ENCODE measurements at regions not wholly inside any gene's neighbourhood (a gene's known extent, or its start where the extent isn't known, plus 50 kb on each side); places are given as distances from the start of the nearest gene placed in this dataset.

DNA sequence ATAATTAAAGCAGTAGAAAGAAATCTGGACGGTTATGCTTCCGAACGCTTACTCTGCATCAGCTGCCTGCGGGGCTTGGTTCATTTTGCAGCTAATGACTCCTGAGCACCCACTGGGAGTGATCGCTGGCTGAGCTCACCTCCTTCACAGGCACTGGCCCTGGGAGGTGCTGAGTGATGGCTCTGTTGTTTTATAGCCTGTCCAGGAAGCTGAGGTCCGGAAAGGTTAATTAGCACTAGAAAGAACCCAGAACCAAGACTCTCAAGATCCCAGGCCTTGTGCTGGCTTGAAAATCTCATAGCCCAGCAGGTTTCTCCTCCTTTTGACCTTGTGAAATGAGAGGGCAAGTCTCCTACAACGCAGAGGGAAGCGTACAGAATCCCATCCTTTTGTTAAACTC, 226.2 kb downstream of the AJAP1 start:
- POLR2A ChIA-PET = no interaction called here
- Mint-ChIP-seq H3K4me3 (no peak overlapping the region), H3K36me3 (ENCODE audit: low read depth) (no peaks in the 10 kb centered on the region)

GRCh38 chr1:4877426-4877825, 223.0 kb downstream of the AJAP1 start:
- Mint-ChIP-seq H3K4me3 (no peak overlapping the region), H3K4me1 (no peaks in the 10 kb centered on the region), H3K36me3 (ENCODE audit: low read depth) (no peaks in the 10 kb centered on the region), H3K27ac (no peak overlapping the region), H3K9me3 (no peaks in the 10 kb centered on the region), H3K27me3 (no peaks in the 10 kb centered on the region)
- POLR2A ChIA-PET = no interaction called here
- DNase-seq = no peak
- CTCF ChIA-PET = no interaction called here

More for the DNA sequence above, 226.2 kb downstream of the AJAP1 start:
- Mint-ChIP-seq H3K27me3 (no peaks in the 10 kb centered on the region), H3K4me1 (no peaks in the 10 kb centered on the region), H3K9me3 (no peaks in the 10 kb centered on the region), H3K27ac (no peak overlapping the region)
- CTCF ChIA-PET = no interaction called here
- DNase-seq = no peak

DNA sequence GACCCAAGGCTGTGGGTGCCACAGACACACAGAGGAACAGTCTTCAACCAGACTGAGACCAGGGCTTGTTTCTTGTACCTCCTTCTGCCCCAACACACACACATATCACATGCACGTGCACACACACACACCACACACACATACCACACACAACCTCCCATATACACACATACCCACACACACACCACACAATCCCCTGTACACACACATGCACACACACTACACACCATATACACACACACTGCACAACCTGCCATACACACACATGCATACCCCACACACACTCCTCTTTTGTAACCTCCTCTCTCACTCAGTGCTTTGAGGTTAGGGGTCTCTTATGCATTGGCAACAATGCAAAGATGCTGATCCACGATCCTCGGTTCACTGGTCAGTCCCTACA, 217.0 kb downstream of the AJAP1 start:
- no peaks in the 10 kb centered on the region for H3K9me3 Mint-ChIP-seq
- H3K4me1 Mint-ChIP-seq = no peaks in the 10 kb centered on the region
- CTCF ChIA-PET = no interaction called here
- no peak overlapping the region for H3K27ac Mint-ChIP-seq
- H3K36me3 Mint-ChIP-seq (ENCODE audit: low read depth) = no peaks in the 10 kb centered on the region
- no peak for DNase-seq
- H3K4me3 Mint-ChIP-seq = no peak overlapping the region
- POLR2A ChIA-PET = no interaction called here
- no peaks in the 10 kb centered on the region for H3K27me3 Mint-ChIP-seq

- POLR2A ChIA-PET = no interaction called here
- DNase-seq = no peak
- H3K4me1 Mint-ChIP-seq = no peaks in the 10 kb centered on the region
- no peaks in the 10 kb centered on the region for H3K27me3 Mint-ChIP-seq
- H3K27ac Mint-ChIP-seq = no peak overlapping the region
- H3K4me3 Mint-ChIP-seq = no peak overlapping the region
- no peaks in the 10 kb centered on the region for H3K36me3 Mint-ChIP-seq (ENCODE audit: low read depth)
- CTCF ChIA-PET = no interaction called here
- no peaks in the 10 kb centered on the region for H3K9me3 Mint-ChIP-seq
Observed at GRCh38 chr1:4868521-4868920, 214.1 kb downstream of the AJAP1 start.

- ChIA-PET POLR2A (no interaction called here), CTCF (no interaction called here)
- Mint-ChIP-seq H3K9me3 (peaks cover 3% of the 10 kb centered on the region), H3K27ac (no peak overlapping the region), H3K4me1 (no peaks in the 10 kb centered on the region), H3K4me3 (no peak overlapping the region), H3K36me3 (ENCODE audit: low read depth) (no peaks in the 10 kb centered on the region), H3K27me3 (no peaks in the 10 kb centered on the region)
- DNase-seq = no peak
Observed at GRCh38 chr1:4856396-4856795, 202.0 kb downstream of the AJAP1 start.

DNA sequence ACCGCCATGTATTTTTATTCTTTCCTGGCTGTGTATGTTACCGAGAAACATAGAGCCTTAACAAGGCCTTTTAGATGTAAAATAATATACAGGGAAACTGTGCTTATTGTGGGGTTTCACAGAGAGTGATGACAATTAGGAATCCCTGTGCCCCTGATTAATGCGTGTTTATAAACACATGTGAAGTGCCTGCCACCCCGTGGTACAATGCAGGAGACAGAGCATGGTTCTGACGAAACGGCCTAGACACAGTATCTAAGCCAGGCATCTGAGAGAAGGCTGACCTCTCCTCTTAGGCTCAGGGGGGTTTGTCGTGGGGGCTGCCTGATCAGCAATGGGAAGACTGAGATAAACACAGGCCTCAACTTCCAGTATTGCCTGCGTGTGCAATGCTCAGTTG, 200.0 kb downstream of the AJAP1 start:
- Mint-ChIP-seq H3K9me3 (peaks cover 3% of the 10 kb centered on the region), H3K27ac (no peak overlapping the region), H3K4me3 (no peak overlapping the region), H3K27me3 (no peaks in the 10 kb centered on the region), H3K4me1 (no peaks in the 10 kb centered on the region), H3K36me3 (ENCODE audit: low read depth) (no peaks in the 10 kb centered on the region)
- ChIA-PET POLR2A (no interaction called here), CTCF (no interaction called here)
- DNase-seq = no peak

DNA sequence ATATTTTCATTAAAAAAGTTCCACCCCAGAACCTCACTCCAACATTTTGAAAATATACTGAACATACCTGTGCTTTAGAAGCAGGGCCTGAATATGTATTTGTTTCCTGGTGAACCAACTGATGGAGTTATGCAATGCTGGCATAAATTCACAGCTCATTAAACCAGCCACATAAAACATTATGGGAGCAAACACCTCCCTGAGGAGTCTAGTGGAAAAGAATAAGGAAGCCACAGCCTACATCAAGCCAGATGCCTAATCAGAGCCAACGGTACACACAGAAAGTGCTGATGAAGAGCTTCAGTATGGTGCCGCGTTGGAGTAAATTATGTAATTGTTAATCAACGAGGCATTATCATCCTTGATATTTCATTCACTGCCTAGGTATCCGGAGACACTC, 199.5 kb downstream of the AJAP1 start:
- no peak for DNase-seq
- Mint-ChIP-seq H3K9me3 (peaks cover 3% of the 10 kb centered on the region), H3K27ac (no peak overlapping the region), H3K4me1 (no peaks in the 10 kb centered on the region), H3K36me3 (ENCODE audit: low read depth) (no peaks in the 10 kb centered on the region), H3K4me3 (no peak overlapping the region), H3K27me3 (no peaks in the 10 kb centered on the region)
- POLR2A ChIA-PET = no interaction called here
- CTCF ChIA-PET = no interaction called here

DNA sequence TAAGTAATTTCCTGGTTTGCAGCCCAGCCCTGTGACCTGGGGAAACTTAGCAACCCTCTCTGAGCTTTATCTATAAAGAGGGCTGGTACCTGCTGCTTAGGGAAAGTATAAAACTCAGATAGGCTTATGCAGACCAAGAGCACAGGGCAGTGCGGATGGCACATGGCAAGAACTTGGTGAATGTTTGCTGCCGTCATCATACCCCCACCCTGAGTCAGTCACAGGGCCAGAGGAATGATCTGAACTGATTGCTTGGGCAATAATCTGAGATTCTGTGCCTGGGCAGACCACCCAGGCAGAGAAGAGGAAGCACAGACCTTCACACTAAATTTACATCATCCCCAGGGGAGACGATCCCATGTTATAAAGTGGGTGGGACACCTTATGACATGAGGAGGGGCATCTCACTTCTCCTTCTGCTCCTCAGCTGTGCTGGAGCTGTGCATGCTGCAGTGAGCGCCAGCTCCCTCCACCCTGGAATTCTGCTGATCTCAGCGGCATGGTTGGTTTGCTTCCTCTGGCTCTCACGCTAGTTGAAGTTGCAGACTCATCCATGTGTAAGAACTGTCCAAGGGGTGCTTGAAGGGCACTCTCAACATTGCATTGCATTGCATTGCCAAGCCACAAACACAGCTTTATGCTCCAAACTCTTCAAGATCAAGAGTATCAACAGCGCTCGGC, 197.1 kb downstream of the AJAP1 start:
- H3K27me3 Mint-ChIP-seq = no peaks in the 10 kb centered on the region
- ChIA-PET CTCF (no interaction called here), POLR2A (no interaction called here)
- peaks cover 3% of the 10 kb centered on the region for H3K9me3 Mint-ChIP-seq
- no peaks in the 10 kb centered on the region for H3K4me1 Mint-ChIP-seq
- no peaks in the 10 kb centered on the region for H3K36me3 Mint-ChIP-seq (ENCODE audit: low read depth)
- no peak overlapping the region for H3K4me3 Mint-ChIP-seq
- H3K27ac Mint-ChIP-seq = no peak overlapping the region
- DNase-seq = no peak

- DNase-seq = no peak
- Mint-ChIP-seq H3K4me3 (no peak overlapping the region), H3K4me1 (no peaks in the 10 kb centered on the region), H3K27me3 (no peaks in the 10 kb centered on the region), H3K27ac (no peak overlapping the region), H3K36me3 (ENCODE audit: low read depth) (no peaks in the 10 kb centered on the region), H3K9me3 (peaks cover 3% of the 10 kb centered on the region)
- POLR2A ChIA-PET = no interaction called here
- CTCF ChIA-PET = no interaction called here
Observed at GRCh38 chr1:4848431-4848830, 194.0 kb downstream of the AJAP1 start.

GRCh38 chr1:4847711-4848110, 193.3 kb downstream of the AJAP1 start:
- Mint-ChIP-seq H3K27me3 (no peaks in the 10 kb centered on the region), H3K36me3 (ENCODE audit: low read depth) (no peaks in the 10 kb centered on the region), H3K9me3 (peaks cover 3% of the 10 kb centered on the region), H3K4me3 (no peak overlapping the region), H3K4me1 (no peaks in the 10 kb centered on the region), H3K27ac (no peak overlapping the region)
- POLR2A ChIA-PET = no interaction called here
- CTCF ChIA-PET = no interaction called here
- no peak for DNase-seq
